NT2/D1 (cell line): ENCODE measurements at regions not wholly inside any gene's neighbourhood (a gene's known extent, or its start where the extent isn't known, plus 50 kb on each side); places are given as distances from the start of the nearest gene placed in this dataset.

Experiments
- DNase-seq: peaks from one replicate; pipeline ENCODE4 v3.0.0-alpha.2; 2011; ENCODE audit warnings: low read depth, low spot score
- H3K27me3 ChIP-seq: 2 replicates; pipeline ENCODE4 v1.6.0; 2011; ENCODE audit warnings: mild to moderate bottlenecking; ENCODE audit not compliant: insufficient read length, insufficient read depth
- H3K36me3 ChIP-seq: 2 replicates; pipeline ENCODE4 v1.6.1; 2011; ENCODE audit warnings: mild to moderate bottlenecking, low read length, mixed read lengths; ENCODE audit not compliant: insufficient read depth, insufficient read length
- H3K4me1 ChIP-seq: 2 replicates; pipeline ENCODE4 v1.5.1; 2011; ENCODE audit not compliant: insufficient read depth, insufficient read length
- H3K4me3 ChIP-seq: 2 replicates; pipeline ENCODE4 v1.5.1; 2011; ENCODE audit warnings: low read depth; ENCODE audit not compliant: insufficient read length
- H3K9ac ChIP-seq: 2 replicates; pipeline ENCODE4 v1.6.0; 2011; ENCODE audit warnings: low read depth; ENCODE audit not compliant: insufficient read length
- H3K9me3 ChIP-seq: 2 replicates; pipeline ENCODE4 v1.5.1; 2011; ENCODE audit warnings: mild to moderate bottlenecking, low read length; ENCODE audit not compliant: insufficient read depth
- SUZ12 ChIP-seq: IDR thresholded peaks from 2 replicates; pipeline ENCODE4 v1.6.1; 2011; ENCODE audit not compliant: insufficient read length, insufficient read depth; ENCODE audit errors: extremely low read depth
- YY1 ChIP-seq: IDR thresholded peaks from 2 replicates; pipeline ENCODE4 v1.6.1; 2011; ENCODE audit not compliant: insufficient read length, insufficient read depth
- ZNF274 ChIP-seq: IDR thresholded peaks from 2 replicates; pipeline ENCODE4 v1.6.1; 2011; ENCODE audit warnings: mild to moderate bottlenecking, low read depth, low read length

DNA sequence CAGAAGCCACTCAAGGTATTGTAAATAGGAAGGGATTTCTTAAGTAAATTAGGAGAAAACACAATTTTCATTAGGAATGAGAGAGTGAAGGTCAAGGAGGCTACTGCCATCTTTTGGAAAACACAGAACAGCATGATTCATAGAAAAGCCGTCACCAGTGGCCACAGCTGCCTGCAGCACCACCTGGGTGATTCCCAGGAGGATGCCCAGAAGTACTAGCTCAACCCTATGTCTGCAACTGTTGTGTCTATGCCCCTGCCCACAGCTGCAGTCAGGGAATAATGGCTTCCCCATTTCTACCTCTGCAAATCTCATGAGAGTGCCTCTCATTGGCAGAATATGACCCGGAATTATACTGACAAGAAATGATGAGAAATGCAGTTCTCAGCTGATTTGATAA, 300.0 kb downstream of the IGSF11 start:
- Histone ChIP-seq H3K4me1 (no peaks in the 10 kb centered on the region), H3K9me3 (no peaks in the 10 kb centered on the region)

DNA sequence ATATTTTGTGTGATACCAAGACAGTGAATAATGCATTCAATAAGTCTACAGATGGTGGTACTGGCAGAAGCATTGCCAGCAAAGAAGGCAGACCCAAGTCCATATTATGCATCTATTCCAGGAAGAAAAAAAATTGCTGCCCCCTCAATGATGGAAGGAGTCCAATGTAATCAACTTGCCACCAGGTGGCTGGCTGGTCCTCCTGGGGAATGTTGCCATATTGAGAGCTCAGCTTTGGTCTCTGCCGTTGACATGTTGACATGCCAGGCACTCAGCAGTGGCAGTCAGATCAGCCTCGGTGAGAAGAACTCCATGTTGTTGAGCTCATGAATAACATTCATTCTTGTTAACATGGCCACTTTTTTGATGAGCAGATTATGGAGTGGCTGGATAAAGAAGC, 298.5 kb downstream of the IGSF11 start:
- 0 out of 2 replicates have a peak, but pooled peaks cover 9% of the 10 kb centered on the region for H3K9me3 ChIP-seq
- H3K36me3 ChIP-seq = no peaks in the 10 kb centered on the region
- no peaks in the 10 kb centered on the region for H3K27me3 ChIP-seq
- H3K4me3 ChIP-seq = no peak overlapping the region
- no peaks in the 10 kb centered on the region for H3K4me1 ChIP-seq
- TF ChIP-seq SUZ12 (no peak), ZNF274 (no peak), YY1 (no peak)
- DNase-seq = no peak
- no peak overlapping the region for H3K9ac ChIP-seq

More for the DNA sequence above, 300.0 kb downstream of the IGSF11 start:
- H3K36me3 ChIP-seq = no peaks in the 10 kb centered on the region
- H3K9ac ChIP-seq = no peak overlapping the region
- DNase-seq = no peak
- no peaks in the 10 kb centered on the region for H3K27me3 ChIP-seq
- H3K4me3 ChIP-seq = no peak overlapping the region
- no peak for TF ChIP-seq SUZ12
- no peak for TF ChIP-seq YY1
- no peak for TF ChIP-seq ZNF274

DNA sequence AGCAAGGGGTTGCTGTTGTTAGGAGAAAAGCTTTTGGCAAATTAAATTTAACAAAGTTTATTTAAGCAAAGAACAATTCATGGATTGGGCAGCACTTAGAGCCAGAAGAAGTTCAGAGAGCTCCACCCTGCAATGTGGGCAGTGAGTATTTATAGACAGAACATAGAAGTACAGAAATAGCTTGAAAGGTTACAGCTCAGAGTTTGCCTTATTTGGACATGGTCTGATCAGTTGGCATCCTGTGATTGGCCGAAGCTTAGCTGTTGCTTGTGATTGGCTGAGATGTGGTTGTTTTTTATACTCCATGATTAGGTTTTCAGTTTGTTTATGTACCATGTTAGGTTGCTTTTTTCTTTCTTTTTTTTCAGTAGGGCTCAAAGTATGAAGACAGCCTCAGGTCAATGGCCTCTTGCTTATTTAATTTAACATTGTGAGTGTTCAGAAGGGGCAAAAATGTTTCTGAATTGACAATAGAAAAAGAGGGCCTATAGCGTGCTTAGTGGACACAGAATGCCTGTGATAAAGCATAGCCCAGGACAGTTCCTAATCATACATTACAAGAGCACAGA, 293.8 kb downstream of the IGSF11 start:
- Histone ChIP-seq H3K9ac (no peak overlapping the region), H3K4me3 (no peak overlapping the region), H3K27me3 (no peaks in the 10 kb centered on the region), H3K36me3 (no peaks in the 10 kb centered on the region), H3K4me1 (no peaks in the 10 kb centered on the region), H3K9me3 (0 out of 2 replicates have a peak, but pooled peaks cover 9% of the 10 kb centered on the region)
- no peak for DNase-seq
- no peak for TF ChIP-seq SUZ12
- TF ChIP-seq YY1 = no peak
- TF ChIP-seq ZNF274 = no peak

DNA sequence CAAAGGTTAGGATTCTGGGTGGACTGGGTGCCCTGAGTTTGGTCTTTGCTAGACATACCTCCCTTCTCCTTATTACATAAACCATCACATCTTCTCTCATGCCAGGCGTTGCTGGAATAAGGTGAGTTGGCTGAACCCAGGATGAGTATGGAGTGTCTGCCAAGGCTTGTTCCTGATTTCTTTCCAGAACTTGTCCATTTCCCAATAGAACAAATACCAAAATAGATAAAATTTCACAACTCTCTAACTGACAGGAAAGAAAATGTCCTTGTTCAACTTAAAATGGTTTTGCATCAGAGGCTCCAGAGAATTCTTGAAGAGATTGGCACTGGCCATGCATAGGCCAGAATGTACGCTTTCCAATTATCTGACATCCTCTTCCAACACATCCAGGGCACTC, 291.9 kb downstream of the IGSF11 start:
- Histone ChIP-seq H3K9ac (no peak overlapping the region), H3K9me3 (0 out of 2 replicates have a peak, but pooled peaks cover 9% of the 10 kb centered on the region), H3K27me3 (no peaks in the 10 kb centered on the region), H3K36me3 (no peaks in the 10 kb centered on the region), H3K4me3 (no peak overlapping the region), H3K4me1 (no peaks in the 10 kb centered on the region)
- TF ChIP-seq ZNF274 (no peak), YY1 (no peak), SUZ12 (no peak)
- no peak for DNase-seq

DNA sequence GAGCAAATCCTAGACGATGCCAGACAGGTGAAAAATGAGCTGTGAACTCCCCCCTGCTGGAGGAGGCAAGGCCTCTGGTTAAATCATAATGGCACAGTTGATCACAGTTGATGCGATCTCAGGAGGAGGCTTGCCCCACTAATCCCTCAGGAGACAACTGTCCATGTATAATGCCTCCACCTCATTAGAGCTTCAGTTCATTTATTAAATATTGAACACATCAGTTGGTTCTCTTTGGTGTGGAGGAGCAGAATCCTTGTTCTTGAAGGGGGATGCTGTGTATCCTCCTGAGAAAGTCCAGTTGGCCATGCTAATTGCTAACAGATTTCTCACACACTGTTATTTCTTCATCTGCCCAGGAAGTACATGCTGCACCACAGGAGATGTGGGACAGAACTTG, 290.5 kb downstream of the IGSF11 start:
- no peaks in the 10 kb centered on the region for H3K36me3 ChIP-seq
- H3K27me3 ChIP-seq = no peaks in the 10 kb centered on the region
- no peaks in the 10 kb centered on the region for H3K4me1 ChIP-seq
- no peak overlapping the region for H3K4me3 ChIP-seq
- no peak for DNase-seq
- TF ChIP-seq ZNF274 = no peak
- H3K9me3 ChIP-seq = 0 out of 2 replicates have a peak, but pooled peaks cover 9% of the 10 kb centered on the region
- H3K9ac ChIP-seq = no peak overlapping the region

DNA sequence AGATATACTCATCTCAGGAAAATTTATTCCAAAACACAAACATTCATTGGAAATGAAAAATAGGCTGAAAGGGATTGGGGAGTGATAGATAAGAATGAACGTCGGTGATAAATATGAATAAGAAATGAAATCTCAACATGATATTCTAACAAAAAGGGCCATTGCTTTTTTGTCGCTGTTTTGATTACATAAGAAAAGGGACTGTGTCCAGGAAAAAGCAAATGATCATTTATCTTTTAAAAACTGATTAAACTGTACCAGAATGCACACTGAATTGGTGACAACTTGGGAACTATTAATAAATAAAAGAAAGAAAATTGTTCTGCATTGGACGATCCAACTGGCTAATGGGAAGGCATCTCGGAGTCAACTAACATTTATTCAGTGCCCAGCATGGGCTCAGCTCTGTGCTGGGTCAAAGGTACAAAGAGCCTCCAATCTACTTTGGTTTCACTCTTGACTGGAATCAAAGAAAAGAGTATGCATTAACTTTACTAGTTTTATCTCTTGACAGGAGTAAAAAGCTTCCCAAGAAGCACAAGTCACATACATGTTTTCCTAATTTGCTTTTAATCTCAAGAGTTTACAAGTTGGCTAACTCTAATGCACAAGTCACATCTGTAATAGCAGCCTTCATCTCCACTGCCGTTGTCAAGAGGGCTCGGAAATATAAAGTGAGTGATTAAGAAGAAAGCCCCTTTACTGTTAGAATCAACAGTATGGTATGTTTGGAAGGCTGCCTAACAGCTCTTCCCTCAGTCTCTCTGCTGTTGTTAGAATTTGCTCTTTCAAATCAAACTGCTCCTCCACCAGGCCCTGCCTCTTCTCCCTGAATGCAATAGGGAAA, 280.0 kb downstream of the IGSF11 start:
- Histone ChIP-seq H3K9me3 (no peaks in the 10 kb centered on the region), H3K4me1 (no peaks in the 10 kb centered on the region), H3K36me3 (no peaks in the 10 kb centered on the region), H3K9ac (no peak overlapping the region), H3K4me3 (no peak overlapping the region), H3K27me3 (no peaks in the 10 kb centered on the region)
- TF ChIP-seq SUZ12 (no peak), ZNF274 (no peak), YY1 (no peak)
- no peak for DNase-seq

DNA sequence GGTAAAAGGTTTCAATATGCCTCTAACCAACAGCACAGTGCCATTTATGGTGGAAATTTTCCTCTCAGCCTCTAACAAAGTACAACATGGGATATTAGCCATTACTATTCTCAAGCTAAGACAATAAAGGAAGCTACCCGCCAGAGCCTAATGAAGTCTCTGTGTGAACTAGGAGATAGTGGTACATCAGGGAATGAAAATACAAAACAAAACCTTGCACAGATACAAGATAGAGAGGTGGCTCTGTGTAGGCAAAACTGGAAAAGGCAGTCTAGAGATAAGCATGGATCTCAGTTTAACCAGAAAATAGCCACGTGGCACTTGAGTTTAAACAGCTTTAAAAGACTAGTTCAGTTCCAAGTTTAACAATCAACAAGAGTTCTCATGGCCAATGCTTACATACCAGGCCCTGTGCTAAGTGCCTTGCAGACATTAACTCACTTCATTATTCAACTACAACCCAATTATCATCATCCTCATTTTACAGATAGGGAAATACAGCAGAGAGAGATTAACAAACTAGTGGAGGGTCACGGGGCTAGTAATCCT, 279.3 kb downstream of the IGSF11 start:
- H3K9ac ChIP-seq = no peak overlapping the region
- no peak for DNase-seq
- no peaks in the 10 kb centered on the region for H3K36me3 ChIP-seq
- H3K27me3 ChIP-seq = no peaks in the 10 kb centered on the region
- no peak overlapping the region for H3K4me3 ChIP-seq
- no peaks in the 10 kb centered on the region for H3K9me3 ChIP-seq
- TF ChIP-seq ZNF274 (no peak), SUZ12 (no peak)
- no peaks in the 10 kb centered on the region for H3K4me1 ChIP-seq
